Vagina (tissue), 2 donors: ENCODE measurements at regions not wholly inside any gene's neighbourhood (a gene's known extent, or its start where the extent isn't known, plus 50 kb on each side); places are given as distances from the start of the nearest gene placed in this dataset.

ENCODE experiments used
- CTCF ChIP-seq, 3 experiments: fragments of 450-650 bp in 2 of 3; fragments of 200-600 bp in 1 of 3; sonication (generic) in 1 of 3; IDR thresholded peaks; one replicate each; pipeline ENCODE4 v1.5.1; 2017 to 2019; ENCODE audit warnings: antibody characterized with exemption in 3 of 3, mild to moderate bottlenecking in 2 of 3, moderate library complexity in 2 of 3
- POLR2A ChIP-seq, 2 donors: fragments of 450-650 bp; IDR thresholded peaks; one replicate each; pipeline ENCODE4 v1.6.1; 2017; ENCODE audit warnings: antibody characterized with exemption in 2 of 2, mild to moderate bottlenecking in 2 of 2, moderate library complexity in 2 of 2

- TF ChIP-seq POLR2A (IDR thresholded peaks at IDR 0.05) = no peak
- no peak for TF ChIP-seq CTCF (IDR thresholded peaks at IDR 0.05)
Observed at GRCh38 chrX:129041319-129041718, 482.0 kb downstream of the SMARCA1 start.
